A673 (cell line): ENCODE measurements at regions not wholly inside any gene's neighbourhood (a gene's known extent, or its start where the extent isn't known, plus 50 kb on each side); places are given as distances from the start of the nearest gene placed in this dataset.

Source experiments
- BruUV-seq: library from RNA; stranded (reverse); fragments of 400-500 nt; replicated peaks from 2 replicates; lab custom pipeline; 2021; lab: Mats Ljungman, UMichigan
- CTCF ChIA-PET: fragments of 300-600 bp; sonication (Branson Sonifier 250); formaldehyde crosslinking; loops from one replicate; lab custom pipeline; 2022; ENCODE audit warnings: antibody characterized with exemption; lab: Charles Lee
- POLR2A ChIA-PET: fragments of 300-600 bp; sonication (Branson Sonifier 250); formaldehyde crosslinking; loops from one replicate; lab custom pipeline; 2022; ENCODE audit warnings: antibody characterized with exemption; ENCODE audit not compliant: low non-redundant PET; lab: Charles Lee
- DNase-seq: peaks from one replicate; pipeline ENCODE4 v3.0.0-alpha.2; 2015; ENCODE audit warnings: low spot score
- H3K27ac ChIP-seq: fragments of 200-600 bp; sonication (generic); 2 replicates; pipeline ENCODE4 v1.5.1; 2016; ENCODE audit warnings: mixed run types, low read depth, mild to moderate bottlenecking, mixed read lengths, antibody characterized with exemption, low read length; ENCODE audit not compliant: poor library complexity, severe bottlenecking
- H3K27me3 ChIP-seq: fragments of 200-600 bp; sonication (generic); replicated peaks from 2 replicates; pipeline ENCODE4 v1.6.1; 2017; ENCODE audit warnings: mixed run types, low read depth, mild to moderate bottlenecking, mixed read lengths, antibody characterized with exemption, low read length; ENCODE audit not compliant: insufficient read depth, poor library complexity
- H3K36me3 ChIP-seq: fragments of 200-600 bp; sonication (generic); 2 replicates; pipeline ENCODE4 v1.6.1; 2016; ENCODE audit warnings: mixed run types, mild to moderate bottlenecking, mixed read lengths, antibody characterized with exemption, low read length; ENCODE audit not compliant: insufficient read depth, poor library complexity, severe bottlenecking
- H3K4me1 ChIP-seq: fragments of 200-600 bp; sonication (generic); 2 replicates; pipeline ENCODE4 v1.6.1; 2017; ENCODE audit warnings: mixed run types, mild to moderate bottlenecking, mixed read lengths, antibody characterized with exemption, low read length; ENCODE audit not compliant: insufficient read depth, poor library complexity, severe bottlenecking
- H3K4me3 ChIP-seq: fragments of 200-600 bp; sonication (generic); 2 replicates; pipeline ENCODE4 v1.5.1; 2016; ENCODE audit warnings: low read depth, mixed run types, mild to moderate bottlenecking, mixed read lengths, low read length; ENCODE audit not compliant: poor library complexity, severe bottlenecking
- H3K9me3 ChIP-seq: fragments of 200-600 bp; sonication (generic); 2 replicates; pipeline ENCODE4 v1.6.1; 2016; ENCODE audit warnings: mixed run types, low read depth, mild to moderate bottlenecking, mixed read lengths, antibody characterized with exemption, low read length; ENCODE audit not compliant: poor library complexity, severe bottlenecking
- CTCF ChIP-seq: fragments of 300-800, 200-600 bp; sonication (generic); conservative IDR thresholded peaks from 2 replicates; pipeline ENCODE4 v1.5.1; 2017; ENCODE audit warnings: low read depth, mild to moderate bottlenecking, antibody characterized with exemption, low read length, moderate library complexity, mixed read lengths
- EZH2 ChIP-seq: fragments of 200-600 bp; sonication (generic); IDR thresholded peaks from 2 replicates; pipeline ENCODE4 v1.6.1; 2017; ENCODE audit warnings: borderline replicate concordance, low read depth, mild to moderate bottlenecking, mixed read lengths, antibody characterized with exemption, low read length; ENCODE audit not compliant: poor library complexity, severe bottlenecking
- intact Hi-C: fragments of 100-400 bp; cut with micrococcal nuclease; formaldehyde crosslinking; loops from one replicate; pipeline ENCODE4 v1.10.0; 2022; ENCODE audit not compliant: unreplicated experiment

DNA sequence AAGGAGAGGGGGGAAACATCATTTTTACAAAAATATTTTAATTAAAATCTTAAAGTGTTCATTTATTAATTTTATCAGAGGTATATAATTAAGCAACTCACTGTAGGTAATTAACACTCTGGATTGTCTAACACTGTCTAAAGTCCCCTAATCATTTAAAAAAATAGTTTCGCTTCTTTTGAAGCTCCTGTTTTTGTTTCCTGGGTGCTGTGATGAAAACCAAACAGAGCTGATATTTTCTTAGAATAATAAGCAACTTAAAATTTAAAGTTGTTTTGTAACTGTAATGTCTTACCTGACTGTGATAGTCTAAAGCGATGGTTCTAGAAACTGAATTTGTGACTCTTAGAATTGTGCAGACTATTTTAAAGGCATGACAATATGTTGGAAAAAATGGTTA is 961.0 kb downstream of the GATA3 start:
- no peaks in the 10 kb centered on the region for H3K9me3 ChIP-seq
- H3K36me3 ChIP-seq = no peaks in the 10 kb centered on the region
- CTCF ChIA-PET = no interaction called here
- no TSS peak for BruUV-seq
- TF ChIP-seq CTCF (no peak), EZH2 (no peak)
- POLR2A ChIA-PET = no interaction called here
- no peak overlapping the region for H3K27ac ChIP-seq
- no peaks in the 10 kb centered on the region for H3K27me3 ChIP-seq
- H3K4me1 ChIP-seq = peaks cover 20% of the 10 kb centered on the region
- no peak overlapping the region for H3K4me3 ChIP-seq
- DNase-seq = no peak
- intact Hi-C loops = no loop called here

- H3K36me3 ChIP-seq = no peaks in the 10 kb centered on the region
- H3K27ac ChIP-seq = no peak overlapping the region
- no peak for DNase-seq
- intact Hi-C loops = no loop called here
- BruUV-seq = no TSS peak
- H3K4me3 ChIP-seq = no peak overlapping the region
- ChIA-PET POLR2A (no interaction called here), CTCF (no interaction called here)
- peaks cover 20% of the 10 kb centered on the region for H3K4me1 ChIP-seq
- no peaks in the 10 kb centered on the region for H3K9me3 ChIP-seq
- TF ChIP-seq EZH2 (no peak), CTCF (no peak)
- H3K27me3 ChIP-seq = no peaks in the 10 kb centered on the region
Measured at GRCh38 chr10:9016930-9017329, 962.4 kb downstream of the GATA3 start.

DNA sequence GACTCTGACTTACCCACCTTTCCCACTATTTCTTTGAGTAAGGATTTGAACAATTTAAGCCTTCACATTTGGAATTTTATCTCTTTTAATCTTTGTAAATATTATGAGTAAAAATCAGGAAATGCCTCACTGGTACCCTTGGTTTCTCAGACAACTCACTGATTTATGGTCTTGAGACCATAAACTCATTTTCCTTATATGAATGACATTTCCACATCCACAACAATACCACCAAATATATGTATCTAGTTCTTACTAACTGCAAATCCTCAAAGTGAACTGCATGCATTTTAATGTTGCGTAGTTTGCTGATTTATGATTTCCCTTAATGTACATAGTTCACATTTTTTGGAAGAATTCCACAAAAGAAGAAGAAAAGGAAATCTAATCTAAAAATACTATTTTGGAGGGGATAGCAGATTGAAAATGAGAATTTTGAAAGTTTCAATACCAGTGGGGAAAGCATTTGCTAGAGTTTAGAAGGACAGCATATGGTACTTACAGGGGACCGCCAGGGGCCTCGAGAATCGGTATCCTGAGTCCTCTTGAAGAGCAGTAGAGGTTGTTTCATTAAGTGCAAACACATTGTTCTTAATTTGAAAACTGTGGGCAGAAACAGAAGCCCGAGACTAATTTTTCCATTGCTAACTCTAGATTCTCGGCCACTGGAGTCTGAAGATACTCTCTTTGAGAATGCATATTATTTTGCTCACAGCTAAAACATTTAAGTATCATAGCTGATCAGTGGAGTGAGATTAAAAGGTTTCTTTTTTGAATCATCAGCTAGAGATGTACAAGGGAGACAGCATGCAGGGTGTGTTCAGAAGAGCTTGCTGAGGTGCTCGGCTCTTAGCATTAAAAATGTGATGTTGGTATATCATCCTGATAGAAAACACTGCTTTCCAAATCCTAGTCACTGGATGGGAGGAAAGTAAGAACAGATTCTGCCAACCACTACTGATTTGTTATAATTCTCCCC is 964.0 kb downstream of the GATA3 start:
- peak; percentile 34 for DNase-seq
- H3K27ac ChIP-seq = peak overlapping the region; percentile 50
- intact Hi-C loops = no loop called here
- H3K4me1 ChIP-seq = peaks cover 20% of the 10 kb centered on the region
- H3K27me3 ChIP-seq = no peaks in the 10 kb centered on the region
- no peaks in the 10 kb centered on the region for H3K9me3 ChIP-seq
- POLR2A ChIA-PET = no interaction called here
- no TSS peak for BruUV-seq
- H3K36me3 ChIP-seq = no peaks in the 10 kb centered on the region
- CTCF ChIA-PET = no interaction called here
- TF ChIP-seq EZH2 = no peak
- TF ChIP-seq CTCF = no peak
- H3K4me3 ChIP-seq = no peak overlapping the region
